ENCODE measurements at regions not wholly inside any gene's neighbourhood (a gene's known extent, or its start where the extent isn't known, plus 50 kb on each side); places are given as distances from the start of the nearest gene placed in this dataset.
"Not testable (repeated sequence)": the region's sequence is repeated elsewhere in the genome, so short reads cannot be mapped to it uniquely, and the experiment has no call there.

DNA sequence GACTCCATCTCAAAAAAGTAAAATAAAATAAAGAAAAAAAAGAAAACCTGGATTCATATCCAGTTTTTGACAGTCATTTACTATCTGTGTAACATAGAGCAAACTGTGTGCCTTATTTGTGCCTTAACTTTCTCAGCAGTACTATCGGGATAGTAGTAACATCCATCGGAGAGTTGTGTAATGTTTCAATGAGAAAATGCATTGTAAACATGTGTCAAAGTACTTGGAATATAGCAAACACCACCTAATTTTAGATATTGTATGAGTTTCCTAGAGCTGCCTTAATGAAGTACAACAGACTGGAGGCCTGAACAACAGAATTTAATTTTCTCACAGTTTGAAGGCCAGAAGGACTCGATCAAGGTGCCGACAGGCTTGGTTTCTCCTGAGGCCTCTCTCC, 81.3 kb upstream of the CDC42EP3 start:
- no peak overlapping the region for H3K4me3 ChIP-seq (replicated peaks in 1 of 2; ENCODE audit: low read depth in 2 of 2, low read length in 2 of 2)
- DNase-seq (ENCODE audit: low read depth in 2 of 2): no peak
- TF ChIP-seq CTCF (IDR thresholded peaks at IDR 0.05; ENCODE audit: low read depth, low read length): no peak

DNA sequence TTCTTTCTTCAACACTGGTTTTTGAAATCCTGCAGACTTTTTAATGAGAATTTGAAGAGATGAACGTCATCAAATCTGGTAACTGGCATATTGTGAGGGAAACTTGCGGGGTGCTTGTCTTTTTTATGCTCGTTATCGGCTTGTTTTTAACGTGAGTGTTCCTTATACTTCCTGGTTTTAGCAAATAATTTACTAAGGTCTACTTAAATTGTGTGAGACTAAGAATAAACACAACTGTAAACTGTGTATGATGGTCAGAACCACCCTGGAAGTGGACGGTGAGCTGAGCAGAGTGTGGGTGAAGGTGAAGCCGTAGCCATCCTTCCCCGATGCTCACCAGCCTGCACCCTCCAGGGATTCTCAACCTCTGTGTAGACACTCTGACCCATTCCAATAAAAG, 82.3 kb upstream of the CDC42EP3 start:
- no peak for TF ChIP-seq CTCF (IDR thresholded peaks at IDR 0.05; ENCODE audit: low read depth, low read length)
- no peak for DNase-seq (ENCODE audit: low read depth in 2 of 2)
- no peak overlapping the region for H3K4me3 ChIP-seq (replicated peaks in 1 of 2; ENCODE audit: low read depth in 2 of 2, low read length in 2 of 2)

DNA sequence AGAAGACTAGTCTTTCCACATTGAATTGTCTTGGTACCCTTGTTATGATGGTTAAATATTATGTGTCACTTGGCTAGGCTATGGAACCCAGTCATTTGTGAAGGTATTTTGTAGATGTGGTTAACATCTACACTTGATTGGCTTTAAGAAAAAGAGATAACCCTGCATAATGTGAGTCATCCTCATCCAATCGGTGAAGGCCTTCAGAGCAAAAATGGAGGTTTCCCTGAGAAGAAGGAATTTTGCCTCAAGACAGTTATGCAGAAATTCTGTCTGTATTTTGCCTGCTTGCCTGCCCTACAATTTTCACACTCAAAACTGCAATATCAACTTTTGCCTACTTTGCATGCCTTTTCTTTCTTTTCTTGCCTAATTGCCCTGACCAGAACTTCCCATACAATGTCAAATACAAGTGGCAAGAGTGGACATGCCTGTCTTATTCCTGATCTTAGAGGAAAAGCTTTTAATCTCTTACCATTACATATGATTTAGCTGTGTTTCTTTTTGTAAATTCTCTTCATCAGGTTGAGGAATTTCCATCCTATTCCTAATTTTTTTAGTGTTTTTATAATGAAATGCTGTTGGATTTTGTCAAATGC, 84.6 kb upstream of the CDC42EP3 start:
- H3K4me3 ChIP-seq (replicated peaks in 1 of 2; ENCODE audit: low read depth in 2 of 2, low read length in 2 of 2); DNase-seq (ENCODE audit: low read depth in 2 of 2): not testable (repeated sequence)

DNA sequence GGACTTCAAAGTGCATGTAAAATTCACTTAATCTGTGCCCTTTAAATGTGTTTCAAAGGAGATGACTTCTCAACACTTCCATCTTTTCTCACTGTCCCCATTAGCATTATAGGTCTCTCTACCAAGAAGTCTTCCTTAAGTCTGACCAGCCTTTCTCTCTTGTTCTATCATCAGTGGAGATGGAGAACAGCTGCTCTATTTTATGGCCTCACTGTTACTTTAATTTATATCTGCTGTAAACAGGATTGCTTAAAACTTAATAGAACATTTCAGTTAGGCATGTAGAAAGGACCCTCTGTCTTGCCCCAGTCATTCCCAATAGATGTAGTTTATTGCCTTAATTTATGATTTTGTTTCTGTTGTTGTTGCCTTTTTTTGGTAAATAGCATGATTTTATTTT, 86.0 kb upstream of the CDC42EP3 start:
- DNase-seq (ENCODE audit: low read depth in 2 of 2); H3K4me3 ChIP-seq (replicated peaks in 1 of 2; ENCODE audit: low read depth in 2 of 2, low read length in 2 of 2): not testable (repeated sequence)

DNA sequence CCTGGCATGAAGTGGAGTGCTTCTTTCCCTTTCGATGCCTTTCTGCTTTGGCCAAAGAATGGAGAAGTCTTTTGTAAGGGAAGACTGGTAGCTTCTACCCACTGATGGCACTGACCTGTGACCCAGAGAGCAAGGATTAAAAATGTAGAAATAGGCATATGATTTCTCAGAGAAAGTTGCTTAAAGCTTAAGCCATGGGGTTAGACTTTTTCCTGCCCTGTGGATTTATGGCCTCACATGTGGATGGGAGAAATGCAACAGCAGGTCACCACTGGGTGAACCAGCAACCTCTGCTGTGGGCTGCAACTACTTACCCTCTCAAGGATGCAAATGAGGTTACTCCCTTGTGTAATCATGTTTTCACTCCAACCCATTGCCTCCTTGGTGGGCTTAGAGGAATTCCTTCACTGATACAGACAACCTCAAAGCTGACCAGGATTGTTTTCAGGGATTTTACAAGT, 86.7 kb upstream of the CDC42EP3 start:
- DNase-seq (ENCODE audit: low read depth in 2 of 2); H3K4me3 ChIP-seq (replicated peaks in 1 of 2; ENCODE audit: low read depth in 2 of 2, low read length in 2 of 2): not testable (repeated sequence)

DNA sequence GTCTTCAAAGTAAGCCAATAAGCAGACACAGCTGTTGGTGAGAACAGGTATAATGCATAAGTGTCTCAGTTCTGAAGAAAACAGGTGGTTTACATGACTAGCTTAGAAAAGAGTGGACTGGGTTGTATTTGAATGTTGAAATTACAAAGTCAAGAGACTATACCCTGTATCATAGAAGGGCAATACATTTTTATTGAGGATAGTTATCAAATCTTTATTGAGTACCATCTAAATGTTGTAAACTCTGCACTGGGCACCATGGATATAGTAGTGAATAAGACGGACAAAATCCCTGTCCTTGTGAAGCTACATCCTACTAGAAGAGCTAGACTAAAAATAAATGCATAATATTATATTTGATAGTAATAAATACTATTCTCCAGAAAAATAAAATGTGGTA, 88.5 kb upstream of the CDC42EP3 start:
- H3K4me3 ChIP-seq (replicated peaks in 1 of 2; ENCODE audit: low read depth in 2 of 2, low read length in 2 of 2); DNase-seq (ENCODE audit: low read depth in 2 of 2): not testable (repeated sequence)

DNA sequence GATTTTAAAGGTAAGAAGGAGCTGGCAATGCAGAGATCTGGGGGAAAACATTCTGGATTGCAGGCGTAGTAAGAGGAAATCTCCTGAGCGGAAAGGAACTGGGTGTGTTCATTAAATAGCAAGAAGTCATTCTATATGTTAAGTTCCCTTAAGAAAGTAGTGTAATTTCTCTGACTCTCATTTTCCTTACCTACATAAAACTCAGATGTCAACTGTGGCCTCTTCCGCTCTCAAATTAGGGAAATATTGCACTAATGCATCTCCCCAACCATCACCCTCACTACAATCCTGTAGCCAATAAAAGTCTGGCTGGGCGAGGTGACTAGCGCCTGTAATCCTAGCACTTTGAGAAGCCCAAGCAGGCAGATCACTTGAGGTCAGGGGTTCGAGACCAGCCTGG, 89.0 kb upstream of the CDC42EP3 start:
- H3K4me3 ChIP-seq (replicated peaks in 1 of 2; ENCODE audit: low read depth in 2 of 2, low read length in 2 of 2): no peak overlapping the region
- no peak for TF ChIP-seq CTCF (IDR thresholded peaks at IDR 0.05; ENCODE audit: low read depth, low read length)
- DNase-seq (ENCODE audit: low read depth in 2 of 2): no peak

DNA sequence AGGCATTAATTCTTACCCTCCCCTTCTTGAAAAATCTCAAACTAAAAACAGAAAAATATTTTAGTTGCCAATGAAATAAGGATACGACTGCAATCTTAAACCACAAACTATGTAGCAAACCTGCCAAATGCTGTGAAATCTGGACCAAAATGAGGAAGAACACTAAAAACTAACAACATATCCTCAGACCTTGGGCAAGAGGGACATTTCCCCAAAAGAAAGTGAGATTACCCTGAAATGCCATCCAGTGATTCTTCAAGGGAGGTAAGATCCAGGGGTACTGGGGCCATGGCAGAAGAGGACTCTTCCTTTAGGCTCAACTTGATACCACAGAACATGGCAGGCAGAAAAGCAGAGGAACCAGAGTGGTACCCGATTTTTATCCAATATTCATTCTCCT, 90.8 kb upstream of the CDC42EP3 start:
- not testable (repeated sequence) for H3K4me3 ChIP-seq (replicated peaks in 1 of 2; ENCODE audit: low read depth in 2 of 2, low read length in 2 of 2)
- peak; percentile 47 to 61 for DNase-seq (ENCODE audit: low read depth in 2 of 2)

DNA sequence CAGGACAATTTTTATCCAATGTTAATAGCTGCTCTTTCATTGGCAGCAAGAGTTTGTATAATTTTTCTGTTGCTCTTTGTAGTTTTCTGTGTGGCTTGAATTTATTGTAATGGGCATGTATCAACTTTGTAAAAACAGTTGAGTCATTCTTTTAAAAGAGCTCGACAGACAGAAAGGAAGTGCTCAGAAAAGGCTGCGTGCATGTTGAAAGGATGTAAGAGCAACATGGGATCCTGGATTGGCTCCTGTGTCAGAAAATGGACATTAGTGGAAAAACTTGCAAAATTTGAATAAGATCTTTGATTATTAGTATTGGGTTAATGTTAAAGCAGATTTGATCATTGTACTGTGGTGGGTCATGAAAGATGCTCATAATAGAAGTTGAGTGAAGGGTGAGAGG, 93.3 kb upstream of the CDC42EP3 start:
- H3K4me3 ChIP-seq (replicated peaks in 1 of 2; ENCODE audit: low read depth in 2 of 2, low read length in 2 of 2): no peak overlapping the region
- TF ChIP-seq CTCF (IDR thresholded peaks at IDR 0.05; ENCODE audit: low read depth, low read length): no peak
- peak; percentile 25 to 61 for DNase-seq (ENCODE audit: low read depth in 2 of 2)

- no peak overlapping the region for H3K4me3 ChIP-seq (replicated peaks in 1 of 2; ENCODE audit: low read depth in 2 of 2, low read length in 2 of 2)
- TF ChIP-seq CTCF (IDR thresholded peaks at IDR 0.05; ENCODE audit: low read depth, low read length): no peak
- DNase-seq (ENCODE audit: low read depth in 2 of 2): peak; percentile 22 to 31
Measured at GRCh38 chr2:37766106-37766505, 94.7 kb upstream of the CDC42EP3 start.

Data from cardiac fibroblast (primary cell).